Tongue (tissue), 1 donor: ENCODE measurements at regions not wholly inside any gene's neighbourhood (a gene's known extent, or its start where the extent isn't known, plus 50 kb on each side); places are given as distances from the start of the nearest gene placed in this dataset.

Experiments
- DNase-seq: peaks from one replicate; pipeline ENCODE4 v3.0.0-alpha.2; 2015

- no peak for DNase-seq
These were observed 79.6 kb upstream of the ACP3 start for GRCh38 chr3:132237652-132238032.

GRCh38 chr3:132239587-132239986 lies 77.6 kb upstream of the ACP3 start:
- no peak for DNase-seq

- no peak for DNase-seq
These were observed 75.3 kb upstream of the ACP3 start for GRCh38 chr3:132241776-132242514.

GRCh38 chr3:132242790-132243189 lies 74.4 kb upstream of the ACP3 start:
- no peak for DNase-seq

GRCh38 chr3:132245552-132246142 lies 71.6 kb upstream of the ACP3 start:
- DNase-seq: peak; percentile 66

- no peak for DNase-seq
These were observed 71.0 kb upstream of the ACP3 start for GRCh38 chr3:132246212-132246611.

GRCh38 chr3:132247211-132247610 lies 70.0 kb upstream of the ACP3 start:
- no peak for DNase-seq

- DNase-seq: no peak
These were observed 68.7 kb upstream of the ACP3 start for GRCh38 chr3:132248490-132248889.

GRCh38 chr3:132253262-132253878 lies 63.8 kb upstream of the ACP3 start:
- peak; percentile 80 for DNase-seq

GRCh38 chr3:132254076-132254755 lies 63.0 kb upstream of the ACP3 start:
- DNase-seq: no peak

GRCh38 chr3:132255041-132255745 lies 62.0 kb upstream of the ACP3 start:
- DNase-seq: peak; percentile 23

- DNase-seq: peak; percentile 47
These were observed 60.2 kb upstream of the ACP3 start for GRCh38 chr3:132256989-132257388.

GRCh38 chr3:132261506-132261905 lies 55.7 kb upstream of the ACP3 start:
- no peak for DNase-seq

GRCh38 chr3:132262305-132262704 lies 54.9 kb upstream of the ACP3 start:
- DNase-seq: no peak

- no peak for DNase-seq
These were observed 54.3 kb upstream of the ACP3 start for GRCh38 chr3:132262956-132263355.

- DNase-seq: no peak
These were observed 52.2 kb upstream of the ACP3 start for GRCh38 chr3:132265028-132265427.

GRCh38 chr3:132265488-132265887 lies 51.7 kb upstream of the ACP3 start:
- no peak for DNase-seq

- DNase-seq: no peak
These were observed 49.7 kb upstream of the ACP3 start for GRCh38 chr3:132267391-132267993.
